ENCODE measurements at regions not wholly inside any gene's neighbourhood (a gene's known extent, or its start where the extent isn't known, plus 50 kb on each side); places are given as distances from the start of the nearest gene placed in this dataset.

- CTCF ChIA-PET: no interaction called here
- no peaks in the 10 kb centered on the region for H3K9me3 ChIP-seq
- no peaks in the 10 kb centered on the region for H3K79me2 ChIP-seq (ENCODE audit: insufficient read depth)
Measured at GRCh38 chr2:6064757-6065156, 372.6 kb downstream of the SOX11 start.

GRCh38 chr2:6065703-6066102 is 373.5 kb downstream of the SOX11 start:
- 48% methylated on average over 3 of the region's 3 CpGs for WGBS (ENCODE audit: low lambda C conversion rate)
- Histone ChIP-seq H3K9ac (no peak overlapping the region), H3K27me3 (ENCODE audit: insufficient read depth) (no peaks in the 10 kb centered on the region), H3K4me1 (ENCODE audit: control insufficient read depth in 1 of 2, insufficient read depth in 2 of 2, low read depth in 1 of 2, low read length in 1 of 2) (peaks cover 0 to 4% of the 10 kb centered on the region in 2 experiments; a peak in 1 of 4 replicates), H2AFZ (ENCODE audit: low read depth) (no peak overlapping the region), H3K9me2 (no peaks in the 10 kb centered on the region), H3K36me3 (replicated peaks in 1 of 2; ENCODE audit: control insufficient read depth in 1 of 2, insufficient read depth in 2 of 2, low read length in 1 of 2) (no peaks in the 10 kb centered on the region), H3F3A (replicated peaks; ENCODE audit: insufficient read depth) (no peaks in the 10 kb centered on the region), H3K9me3 (no peaks in the 10 kb centered on the region), H3K79me2 (ENCODE audit: insufficient read depth) (no peaks in the 10 kb centered on the region), H3K4me3 (ENCODE audit: low read depth in 2 of 2, low read length in 1 of 2) (no peak overlapping the region), H4K20me1 (ENCODE audit: insufficient read depth) (no peaks in the 10 kb centered on the region), H3K27ac (ENCODE audit: low read depth in 2 of 2, low read length in 1 of 2) (no peak overlapping the region), H3K4me2 (no peak overlapping the region)
- ChIA-PET POLR2A (no interaction called here), CTCF (no interaction called here)
- TF ChIP-seq MXI1 (IDR thresholded peaks at IDR 0.05; ENCODE audit: low read depth, low read length) (no peak), POLR2AphosphoS5 (IDR thresholded peaks at IDR 0.05; ENCODE audit: low read depth, low read length) (no peak), YY1 (IDR thresholded peaks at IDR 0.05; ENCODE audit: low read depth) (no peak), RAD21 (IDR thresholded peaks at IDR 0.05; ENCODE audit: low read length) (no peak), JUND (IDR thresholded peaks at IDR 0.05) (no peak), TAF1 (IDR thresholded peaks at IDR 0.05; ENCODE audit: borderline replicate concordance, low read depth, low read length) (no peak), MEF2A (IDR thresholded peaks at IDR 0.05; ENCODE audit: borderline replicate concordance, low read depth) (no peak), TEAD4 (IDR thresholded peaks at IDR 0.05; ENCODE audit: borderline replicate concordance, insufficient read depth) (no peak), NRF1 (IDR thresholded peaks at IDR 0.05; ENCODE audit: low read depth, low read length) (no peak)
- TF ChIP-seq, protein P1, sequence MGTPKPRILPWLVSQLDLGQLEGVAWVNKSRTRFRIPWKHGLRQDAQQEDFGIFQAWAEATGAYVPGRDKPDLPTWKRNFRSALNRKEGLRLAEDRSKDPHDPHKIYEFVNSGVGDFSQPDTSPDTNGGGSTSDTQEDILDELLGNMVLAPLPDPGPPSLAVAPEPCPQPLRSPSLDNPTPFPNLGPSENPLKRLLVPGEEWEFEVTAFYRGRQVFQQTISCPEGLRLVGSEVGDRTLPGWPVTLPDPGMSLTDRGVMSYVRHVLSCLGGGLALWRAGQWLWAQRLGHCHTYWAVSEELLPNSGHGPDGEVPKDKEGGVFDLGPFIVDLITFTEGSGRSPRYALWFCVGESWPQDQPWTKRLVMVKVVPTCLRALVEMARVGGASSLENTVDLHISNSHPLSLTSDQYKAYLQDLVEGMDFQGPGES (IDR thresholded peaks at IDR 0.05; ENCODE audit: low read depth, low read length): no peak
- DNase-seq: no peak

More at GRCh38 chr2:6064757-6065156, 372.6 kb downstream of the SOX11 start:
- H3K4me1 ChIP-seq (ENCODE audit: control insufficient read depth in 1 of 2, insufficient read depth in 2 of 2, low read depth in 1 of 2, low read length in 1 of 2): peaks cover 0 to 4% of the 10 kb centered on the region in 2 experiments; a peak in 1 of 4 replicates
- H3K4me2 ChIP-seq: no peak overlapping the region
- H3K27me3 ChIP-seq (ENCODE audit: insufficient read depth): no peaks in the 10 kb centered on the region
- H3F3A ChIP-seq (replicated peaks; ENCODE audit: insufficient read depth): no peaks in the 10 kb centered on the region
- no peaks in the 10 kb centered on the region for H3K36me3 ChIP-seq (replicated peaks in 1 of 2; ENCODE audit: control insufficient read depth in 1 of 2, insufficient read depth in 2 of 2, low read length in 1 of 2)
- no peak for DNase-seq
- no peak overlapping the region for H3K27ac ChIP-seq (ENCODE audit: low read depth in 2 of 2, low read length in 1 of 2)
- no peaks in the 10 kb centered on the region for H3K9me2 ChIP-seq
- no peaks in the 10 kb centered on the region for H4K20me1 ChIP-seq (ENCODE audit: insufficient read depth)
- H3K9ac ChIP-seq: no peak overlapping the region
- POLR2A ChIA-PET: no interaction called here
- no peak overlapping the region for H3K4me3 ChIP-seq (ENCODE audit: low read depth in 2 of 2, low read length in 1 of 2)
- TF ChIP-seq YY1 (IDR thresholded peaks at IDR 0.05; ENCODE audit: low read depth) (no peak), JUND (IDR thresholded peaks at IDR 0.05) (no peak), RAD21 (IDR thresholded peaks at IDR 0.05; ENCODE audit: low read length) (no peak), USF1 (IDR thresholded peaks at IDR 0.05; ENCODE audit: borderline replicate concordance, low read depth) (no peak), GABPA (IDR thresholded peaks at IDR 0.05; ENCODE audit: low read depth) (no peak), NRF1 (IDR thresholded peaks at IDR 0.05; ENCODE audit: low read depth, low read length) (no peak), FOSL2 (IDR thresholded peaks at IDR 0.05; ENCODE audit: borderline replicate concordance, low read depth) (no peak), SMC3 (IDR thresholded peaks at IDR 0.05; ENCODE audit: low read depth, low read length) (no peak), FOXJ3 (CRISPR knock-in tag; IDR thresholded peaks at IDR 0.05) (no peak), EP300 (IDR thresholded peaks at IDR 0.05; ENCODE audit: borderline replicate concordance in 1 of 2, low read depth in 1 of 2, low read length in 1 of 2) (no peak), USF2 (IDR thresholded peaks at IDR 0.05; ENCODE audit: borderline replicate concordance, low read depth, low read length) (no peak), TAF1 (IDR thresholded peaks at IDR 0.05; ENCODE audit: borderline replicate concordance, low read depth, low read length) (no peak), RCOR1 (IDR thresholded peaks at IDR 0.05; ENCODE audit: low read length) (no peak), GATA2 (CRISPR knock-in tag; IDR thresholded peaks at IDR 0.05) (no peak)
- no peak overlapping the region for H2AFZ ChIP-seq (ENCODE audit: low read depth)
- 53% methylated on average over 2 of the region's 2 CpGs for WGBS (ENCODE audit: low lambda C conversion rate)

Measured in SK-N-SH (cell line).